GM12878 (cell line): ENCODE measurements at regions not wholly inside any gene's neighbourhood (a gene's known extent, or its start where the extent isn't known, plus 50 kb on each side); places are given as distances from the start of the nearest gene placed in this dataset.

Experiments used
- ATAC-seq: fragments of 200-7000 bp; cut with Tn5 transposase; 3 replicates; pipeline ENCODE4 v1.9.1; 2020; ENCODE audit warnings: mild to moderate bottlenecking, moderate library complexity
- BruUV-seq: library from RNA; stranded (reverse); fragments of 400-500 nt; replicated peaks from 2 replicates; lab custom pipeline; 2021; lab: Mats Ljungman, UMichigan
- CTCF ChIA-PET: fragments of 300-600 bp; sonication (Branson Sonifier 250); formaldehyde crosslinking; extraction: SDS; loops from one replicate; lab custom pipeline; 2021; ENCODE audit warnings: inconsistent platforms; lab: Yijun Ruan, JAX
- POLR2A ChIA-PET: fragments of 350-600 bp; formaldehyde crosslinking; extraction: SDS; loops from one replicate; lab custom pipeline; 2021; ENCODE audit warnings: inconsistent platforms; lab: Charles Lee
- RAD21 ChIA-PET: fragments of 300-600 bp; sonication (Branson Sonifier 250); formaldehyde crosslinking; loops from one replicate; lab custom pipeline; 2023; ENCODE audit warnings: antibody characterized with exemption; ENCODE audit not compliant: unreplicated experiment; lab: Charles Lee
- SMC1A ChIA-PET: fragments of 300-600 bp; sonication (Branson Sonifier 250); formaldehyde crosslinking; loops from one replicate; lab custom pipeline; 2023; ENCODE audit not compliant: unreplicated experiment, uncharacterized antibody; lab: Charles Lee
- DNase-seq: peaks from one replicate; pipeline ENCODE4 v3.0.0-alpha.2; 2011; ENCODE audit warnings: low read depth, low spot score
- FAIRE-seq: peaks from 3 replicates; lab custom pipeline; 2011; peaks lifted over from hg19 to GRCh38; lab: Jason Lieb, UNC
- H2AFZ ChIP-seq: 2 replicates; pipeline ENCODE4 v1.6.0; 2011; ENCODE audit warnings: low read depth, low read length, control low read depth; ENCODE audit not compliant: control insufficient read depth
- H3K27ac ChIP-seq: 2 replicates; pipeline ENCODE4 v1.5.1; 2011; ENCODE audit warnings: control low read depth; ENCODE audit not compliant: control insufficient read depth, insufficient read depth
- H3K27me3 ChIP-seq, 2 experiments: replicated peaks in 1 of 2; 2 replicates each; pipeline versions ENCODE4 v1.6.0 to v1.6.1; 2011; ENCODE audit warnings: low read length in 1 of 2; ENCODE audit not compliant: control insufficient read depth in 2 of 2, insufficient read depth in 2 of 2
- H3K36me3 ChIP-seq, 2 experiments: 2 replicates each; pipeline ENCODE4 v1.5.1; 2011; ENCODE audit warnings: low read length in 1 of 2; ENCODE audit not compliant: control insufficient read depth in 2 of 2, insufficient read depth in 2 of 2
- H3K4me1 ChIP-seq: 2 replicates; pipeline ENCODE4 v1.6.1; 2011; ENCODE audit warnings: mild to moderate bottlenecking, low read length, moderate library complexity, mixed read lengths; ENCODE audit not compliant: control insufficient read depth, insufficient read depth
- H3K4me2 ChIP-seq: 2 replicates; pipeline ENCODE4 v1.6.0; 2011; ENCODE audit warnings: control low read depth; ENCODE audit not compliant: control insufficient read depth, insufficient read depth
- H3K4me3 ChIP-seq: fragments of 200-600 bp; sonication (generic); 2 replicates; pipeline ENCODE4 v1.5.1; 2016
- H3K79me2 ChIP-seq: 2 replicates; pipeline ENCODE4 v1.6.0; 2011; ENCODE audit warnings: low read length; ENCODE audit not compliant: control insufficient read depth, insufficient read depth
- H3K9ac ChIP-seq: 2 replicates; pipeline ENCODE4 v1.8.0; 2011; ENCODE audit warnings: low read length, control low read depth, mixed read lengths; ENCODE audit not compliant: control insufficient read depth, insufficient read depth
- H3K9me3 ChIP-seq: replicated peaks from 3 replicates; pipeline ENCODE4 v1.5.1; 2011; ENCODE audit warnings: mild to moderate bottlenecking, low read length; ENCODE audit not compliant: control insufficient read depth, insufficient read depth
- H4K20me1 ChIP-seq: 2 replicates; pipeline ENCODE4 v1.6.0; 2011; ENCODE audit not compliant: control insufficient read depth, insufficient read depth
- BCL3 ChIP-seq: IDR thresholded peaks from 2 replicates; pipeline ENCODE4 v1.6.1; 2011; ENCODE audit warnings: borderline replicate concordance, low read depth, mild to moderate bottlenecking, moderate library complexity, low read length; ENCODE audit not compliant: insufficient read depth, poor library complexity, severe bottlenecking
- CUX1 ChIP-seq: IDR thresholded peaks from 2 replicates; pipeline ENCODE4 v1.6.1; 2012; ENCODE audit warnings: improper control_type of control experiment, low read depth, low read length; ENCODE audit not compliant: insufficient replicate concordance
- E2F8 ChIP-seq: fragments of 450-650 bp; IDR thresholded peaks from 2 replicates; pipeline ENCODE4 v1.6.1; 2018; ENCODE audit warnings: mild to moderate bottlenecking, low read depth, moderate library complexity; ENCODE audit not compliant: partially characterized antibody
- ESRRA ChIP-seq: IDR thresholded peaks from 2 replicates; pipeline ENCODE4 v1.6.1; 2012; ENCODE audit warnings: mild to moderate bottlenecking, low read length, improper control_type of control experiment
- MTA2 ChIP-seq: fragments of 450-650 bp; IDR thresholded peaks from 2 replicates; pipeline ENCODE4 v1.6.1; 2016; ENCODE audit warnings: low read depth, mild to moderate bottlenecking, moderate library complexity
- MYC ChIP-seq: IDR thresholded peaks from 2 replicates; pipeline ENCODE4 v1.6.1; 2011; ENCODE audit warnings: mild to moderate bottlenecking, low read length, moderate library complexity, inconsistent platforms; ENCODE audit not compliant: insufficient read depth, insufficient replicate concordance, insufficient read length, severe bottlenecking
- SREBF1 ChIP-seq: IDR thresholded peaks from 2 replicates; pipeline ENCODE4 v1.6.1; 2012; ENCODE audit warnings: mild to moderate bottlenecking, low read length
- STAT3 ChIP-seq: IDR thresholded peaks from 2 replicates; pipeline ENCODE4 v1.6.1; 2011; ENCODE audit warnings: low read depth, low read length, improper control_type of control experiment
- SUPT20H ChIP-seq: IDR thresholded peaks from 2 replicates; pipeline ENCODE4 v1.6.1; 2011; ENCODE audit warnings: low read depth, mild to moderate bottlenecking, low read length, moderate library complexity, borderline replicate concordance; ENCODE audit not compliant: control insufficient read depth
- WGBS: methylation state at CpG from one replicate; pipeline ENCODE4 v1.1.6; 2016; ENCODE audit warnings: low lambda C conversion rate; ENCODE audit not compliant: insufficient replicate concordance, insufficient coverage; ENCODE audit errors: missing lambda C conversion rate; 5-methylcytosine and 5-hydroxymethylcytosine counted together
- in situ Hi-C: fragments of 300-500 bp; cut with MboI; formaldehyde crosslinking; loops from 9 replicates; pipeline ENCODE4 v1.14.3; 2018; ENCODE audit warnings: mixed read lengths
- intact Hi-C: fragments of 100-400 bp; cut with micrococcal nuclease; formaldehyde crosslinking; loops from one replicate; pipeline ENCODE4 v1.14.2; 2022; ENCODE audit not compliant: unreplicated experiment

- TF ChIP-seq SREBF1 (no peak), E2F8 (no peak), BCL3 (no peak), SUPT20H (no peak), MYC (no peak), ESRRA (no peak), STAT3 (no peak), MTA2 (no peak)
Measured at GRCh38 chr6:159533016-159533415, 160.0 kb downstream of the SOD2 start (continued).

- no peaks in the 10 kb centered on the region; the same call in 1 of the 2 replicates for H4K20me1 ChIP-seq
- intact Hi-C loops (no loop called here), in situ Hi-C loops (no loop called here)
- no peaks in the 10 kb centered on the region for H3K4me1 ChIP-seq
- H3K27ac ChIP-seq: no peak overlapping the region
- H3K36me3 ChIP-seq: no peaks in the 10 kb centered on the region
- DNase-seq: no peak
- H3K27me3 ChIP-seq: no peaks in the 10 kb centered on the region; a peak in 3 of 4 replicates
- POLR2A ChIA-PET: no interaction called here
- BruUV-seq: no TSS peak
- ATAC-seq: no peak
- no peak overlapping the region for H2AFZ ChIP-seq
- no peak overlapping the region for H3K9ac ChIP-seq
- RAD21 ChIA-PET: no interaction called here
- SMC1A ChIA-PET: no interaction called here
- H3K4me2 ChIP-seq: no peak overlapping the region
- H3K9me3 ChIP-seq: no peaks in the 10 kb centered on the region
- FAIRE-seq: no peak
- H3K79me2 ChIP-seq: no peaks in the 10 kb centered on the region
- CTCF ChIA-PET: no interaction called here
- H3K4me3 ChIP-seq: no peak overlapping the region
- WGBS: 43% methylated on average over 6 of the region's 6 CpGs
- TF ChIP-seq CUX1: no peak
Measured at GRCh38 chr6:159532155-159532554, 160.9 kb downstream of the SOD2 start.
